ENCODE measurements at regions not wholly inside any gene's neighbourhood (a gene's known extent, or its start where the extent isn't known, plus 50 kb on each side); places are given as distances from the start of the nearest gene placed in this dataset.

DNA sequence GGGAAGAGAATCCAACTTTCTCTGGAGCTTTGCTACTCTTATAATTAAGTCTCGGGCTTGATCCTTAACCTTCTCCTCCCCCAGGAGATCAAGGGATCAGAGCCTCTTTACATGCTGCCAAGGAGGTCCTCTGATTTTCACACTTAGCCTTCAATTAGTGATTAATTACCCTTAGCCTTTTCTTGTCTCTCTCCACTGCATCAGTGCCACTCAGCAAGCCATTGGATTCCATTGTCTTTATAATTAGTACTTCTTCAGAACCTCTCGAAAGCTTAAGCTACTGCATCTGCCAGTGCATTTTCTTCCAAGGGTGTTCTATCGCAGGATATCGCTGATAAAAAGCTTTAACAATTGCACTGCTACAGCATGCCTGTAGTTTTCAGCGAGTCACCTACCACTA is 477.0 kb upstream of the MEIS1 start:
- intact Hi-C loops (cut with DNase I; ENCODE audit: low total_unique reads) (loop anchor here (2.0 kb wide), 1 partner anchor 13 kb away; no protein-coding TSS in a partner anchor), in situ Hi-C loops (cut with MboI; ENCODE audit: low sequenced_read_pairs in 4 of 4) (no loop called here)

DNA sequence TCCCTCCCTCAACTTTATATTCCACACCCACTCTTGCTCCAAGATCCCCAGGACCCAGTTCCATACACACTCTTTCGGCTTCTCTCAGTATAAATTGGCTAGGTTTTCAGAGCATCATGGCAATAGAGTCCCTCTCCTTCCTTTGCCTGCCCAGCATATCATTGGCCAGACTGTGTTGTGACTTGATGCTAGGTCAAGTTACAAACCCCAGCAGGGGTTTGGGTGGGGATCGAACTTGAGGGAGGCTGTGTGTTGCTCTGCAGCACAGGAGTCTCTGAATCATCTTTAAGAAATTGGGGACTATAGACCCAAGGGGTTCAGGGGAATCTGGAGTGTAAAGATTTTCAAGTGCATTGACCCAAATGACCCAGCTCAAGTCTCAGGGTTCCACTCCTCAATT is 477.5 kb upstream of the MEIS1 start:
- in situ Hi-C loops (cut with MboI; ENCODE audit: low sequenced_read_pairs in 4 of 4) (no loop called here), intact Hi-C loops (cut with DNase I; ENCODE audit: low total_unique reads) (loop anchor here (2.0 kb wide), 1 partner anchor 13 kb away; no protein-coding TSS in a partner anchor)
- Histone ChIP-seq H3K4me1 (no peaks in the 10 kb centered on the region), H3K9me3 (no peaks in the 10 kb centered on the region), H3K4me3 (no peak overlapping the region), H3K27ac (no peak overlapping the region), H3K36me3 (no peaks in the 10 kb centered on the region), H3K27me3 (no peaks in the 10 kb centered on the region)
- DNase-seq = no peak
- TF ChIP-seq, protein P1, sequence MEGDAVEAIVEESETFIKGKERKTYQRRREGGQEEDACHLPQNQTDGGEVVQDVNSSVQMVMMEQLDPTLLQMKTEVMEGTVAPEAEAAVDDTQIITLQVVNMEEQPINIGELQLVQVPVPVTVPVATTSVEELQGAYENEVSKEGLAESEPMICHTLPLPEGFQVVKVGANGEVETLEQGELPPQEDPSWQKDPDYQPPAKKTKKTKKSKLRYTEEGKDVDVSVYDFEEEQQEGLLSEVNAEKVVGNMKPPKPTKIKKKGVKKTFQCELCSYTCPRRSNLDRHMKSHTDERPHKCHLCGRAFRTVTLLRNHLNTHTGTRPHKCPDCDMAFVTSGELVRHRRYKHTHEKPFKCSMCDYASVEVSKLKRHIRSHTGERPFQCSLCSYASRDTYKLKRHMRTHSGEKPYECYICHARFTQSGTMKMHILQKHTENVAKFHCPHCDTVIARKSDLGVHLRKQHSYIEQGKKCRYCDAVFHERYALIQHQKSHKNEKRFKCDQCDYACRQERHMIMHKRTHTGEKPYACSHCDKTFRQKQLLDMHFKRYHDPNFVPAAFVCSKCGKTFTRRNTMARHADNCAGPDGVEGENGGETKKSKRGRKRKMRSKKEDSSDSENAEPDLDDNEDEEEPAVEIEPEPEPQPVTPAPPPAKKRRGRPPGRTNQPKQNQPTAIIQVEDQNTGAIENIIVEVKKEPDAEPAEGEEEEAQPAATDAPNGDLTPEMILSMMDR (IDR thresholded peaks at IDR 0.05 in 4 of 5, conservative IDR thresholded peaks at IDR 0.05 in 1 of 5) = no peak
- TF ChIP-seq POLR2A (IDR thresholded peaks at IDR 0.05) = no peak
- ATAC-seq = no peak

More for the DNA sequence above, 477.0 kb upstream of the MEIS1 start:
- no peaks in the 10 kb centered on the region for H3K36me3 ChIP-seq
- no peak overlapping the region for H3K4me3 ChIP-seq
- no peak for ATAC-seq
- no peaks in the 10 kb centered on the region for H3K9me3 ChIP-seq
- DNase-seq = no peak
- H3K4me1 ChIP-seq = no peaks in the 10 kb centered on the region
- H3K27me3 ChIP-seq = no peaks in the 10 kb centered on the region
- no peak for TF ChIP-seq POLR2A (IDR thresholded peaks at IDR 0.05)
- TF ChIP-seq, protein P1 (IDR thresholded peaks at IDR 0.05 in 4 of 5, conservative IDR thresholded peaks at IDR 0.05 in 1 of 5) = no peak
- no peak overlapping the region for H3K27ac ChIP-seq

DNA sequence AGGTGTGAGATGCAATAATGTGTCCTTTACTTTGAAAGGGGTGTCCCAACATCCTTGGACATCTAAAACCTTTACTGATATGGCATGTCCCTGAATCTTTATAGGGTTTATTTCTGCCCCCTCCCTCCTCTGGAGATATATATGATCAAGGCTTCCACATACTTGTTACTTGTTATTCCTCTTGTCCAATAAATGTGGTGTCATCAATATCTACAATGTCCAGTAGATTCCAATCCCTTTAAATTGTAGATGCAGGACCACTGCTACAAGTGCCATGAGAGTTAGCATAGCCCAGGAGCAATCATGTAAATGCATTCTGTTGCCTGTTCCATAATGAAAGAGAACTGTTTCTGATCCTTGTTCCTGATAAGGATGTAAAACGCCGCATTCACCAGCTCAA is 479.7 kb upstream of the MEIS1 start:
- Histone ChIP-seq H3K4me1 (no peaks in the 10 kb centered on the region), H3K27ac (no peak overlapping the region), H3K27me3 (no peaks in the 10 kb centered on the region), H3K4me3 (no peak overlapping the region), H3K9me3 (no peaks in the 10 kb centered on the region), H3K36me3 (no peaks in the 10 kb centered on the region)
- TF ChIP-seq POLR2A (IDR thresholded peaks at IDR 0.05) = no peak
- TF ChIP-seq, protein P1 (IDR thresholded peaks at IDR 0.05 in 4 of 5, conservative IDR thresholded peaks at IDR 0.05 in 1 of 5) = no peak
- no peak for DNase-seq
- in situ Hi-C loops (cut with MboI; ENCODE audit: low sequenced_read_pairs in 4 of 4) (no loop called here), intact Hi-C loops (cut with DNase I; ENCODE audit: low total_unique reads) (no loop called here)
- ATAC-seq = no peak

DNA sequence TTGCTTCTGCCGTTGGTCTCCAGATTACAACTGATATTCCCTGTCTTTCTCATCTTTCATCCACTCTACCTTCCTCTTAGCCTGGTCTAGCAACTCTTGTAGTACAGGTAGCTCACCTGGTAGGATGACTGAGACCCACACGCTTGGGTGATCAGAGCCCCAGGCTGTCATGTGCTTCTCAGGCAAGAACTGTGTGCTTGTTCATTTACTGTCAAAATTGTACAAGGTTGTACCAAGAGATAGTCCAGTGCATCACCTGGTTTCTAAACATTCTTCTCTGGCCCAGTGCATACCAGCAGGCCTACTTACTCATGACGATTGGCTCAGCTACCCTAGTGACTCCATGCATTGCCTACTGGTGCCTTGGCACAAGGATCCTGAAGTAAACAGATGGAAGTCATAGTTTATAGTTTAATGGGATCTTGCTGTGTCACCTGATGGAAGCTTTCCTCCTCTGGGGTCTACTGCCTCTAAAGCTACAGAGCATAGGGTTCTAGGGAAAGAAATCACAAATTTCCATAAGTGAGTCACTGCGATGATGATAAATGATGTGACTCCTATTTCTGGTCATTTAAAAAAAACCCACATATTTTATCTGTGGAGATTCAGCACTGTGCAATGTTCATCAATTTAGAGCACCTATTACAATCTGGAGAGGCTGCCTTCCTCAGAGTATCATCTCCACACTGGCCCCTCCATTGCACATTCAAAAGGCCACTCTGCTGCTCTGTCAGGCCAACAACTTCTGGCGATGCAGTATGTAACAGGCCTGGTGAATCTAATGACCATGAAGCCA is 481.8 kb upstream of the MEIS1 start:
- intact Hi-C loops (cut with DNase I; ENCODE audit: low total_unique reads) = no loop called here
- in situ Hi-C loops (cut with MboI; ENCODE audit: low sequenced_read_pairs in 4 of 4) = no loop called here

More for the DNA sequence above, 481.8 kb upstream of the MEIS1 start:
- H3K27me3 ChIP-seq = no peaks in the 10 kb centered on the region
- DNase-seq (no peak), ATAC-seq (no peak)
- H3K9me3 ChIP-seq = no peaks in the 10 kb centered on the region
- H3K36me3 ChIP-seq = no peaks in the 10 kb centered on the region
- H3K4me1 ChIP-seq = no peaks in the 10 kb centered on the region
- H3K4me3 ChIP-seq = no peak overlapping the region
- TF ChIP-seq POLR2A (IDR thresholded peaks at IDR 0.05) = no peak
- TF ChIP-seq, protein P1 (IDR thresholded peaks at IDR 0.05 in 4 of 5, conservative IDR thresholded peaks at IDR 0.05 in 1 of 5) = no peak
- H3K27ac ChIP-seq = no peak overlapping the region
